Right ventricle myocardium inferior (tissue), 1 donor: ENCODE measurements at regions not wholly inside any gene's neighbourhood (a gene's known extent, or its start where the extent isn't known, plus 50 kb on each side); places are given as distances from the start of the nearest gene placed in this dataset.
"Not testable (repeated sequence)": the region's sequence is repeated elsewhere in the genome, so short reads cannot be mapped to it uniquely, and the experiment has no call there.

Experiments used
- ATAC-seq: fragments of 200-7000 bp; cut with Tn5 transposase; one replicate; pipeline ENCODE4 v1.9.1; 2020; ENCODE audit warnings: mild to moderate bottlenecking, moderate library complexity
- DNase-seq: peaks from one replicate; pipeline ENCODE4 v3.0.0; 2021; ENCODE audit errors: missing footprints
- intact Hi-C: fragments of 100-400 bp; cut with DNase I; formaldehyde crosslinking; loops from one replicate; pipeline ENCODE4 v1.11.0; 2022
- donor health status: DM: no; HTN: yes; CAD: no; lungs with severe emphysema.

DNA sequence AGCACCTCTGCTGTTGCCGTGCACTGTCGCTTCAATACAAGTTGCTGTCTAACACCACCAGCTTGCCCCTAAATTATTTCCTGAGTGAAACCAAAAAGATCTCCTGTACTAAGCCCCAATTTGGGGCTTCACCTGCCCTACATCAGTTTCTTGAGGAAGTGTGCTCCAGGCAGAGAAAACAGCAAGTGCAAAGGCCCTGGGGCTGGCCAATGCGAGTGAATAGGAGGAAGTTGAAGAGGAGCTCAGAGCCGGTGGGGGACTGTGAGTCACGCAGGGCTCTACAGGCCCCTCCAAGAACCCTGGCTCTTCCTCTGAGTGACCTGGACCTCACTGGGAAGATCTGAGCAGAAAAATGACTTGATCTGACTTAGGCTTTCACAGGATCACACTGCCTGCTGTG is 117.2 kb downstream of the IPO8 start:
- intact Hi-C loops = no loop called here
- ATAC-seq (no peak), DNase-seq (no peak)

DNA sequence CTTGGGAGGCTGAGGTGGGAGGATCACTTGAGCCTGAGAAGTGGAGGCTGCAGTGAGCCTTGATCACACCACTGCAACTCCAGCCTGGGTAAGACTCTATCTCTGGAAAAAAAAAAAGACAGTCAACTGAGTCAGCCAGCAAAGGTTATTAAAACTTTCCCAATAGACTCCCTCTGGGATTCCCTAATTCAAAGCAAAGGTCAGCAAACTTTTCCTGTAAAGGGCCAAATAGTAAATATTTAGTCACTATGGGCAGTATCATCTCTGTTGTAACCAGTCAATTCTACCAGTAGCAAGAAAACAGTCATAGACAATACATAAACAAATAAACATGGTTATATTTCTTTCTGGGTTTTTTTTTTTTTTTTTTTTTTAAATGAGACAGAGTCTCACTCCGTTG is 122.5 kb downstream of the IPO8 start:
- DNase-seq (no peak), ATAC-seq (no peak)
- intact Hi-C loops = no loop called here

DNA sequence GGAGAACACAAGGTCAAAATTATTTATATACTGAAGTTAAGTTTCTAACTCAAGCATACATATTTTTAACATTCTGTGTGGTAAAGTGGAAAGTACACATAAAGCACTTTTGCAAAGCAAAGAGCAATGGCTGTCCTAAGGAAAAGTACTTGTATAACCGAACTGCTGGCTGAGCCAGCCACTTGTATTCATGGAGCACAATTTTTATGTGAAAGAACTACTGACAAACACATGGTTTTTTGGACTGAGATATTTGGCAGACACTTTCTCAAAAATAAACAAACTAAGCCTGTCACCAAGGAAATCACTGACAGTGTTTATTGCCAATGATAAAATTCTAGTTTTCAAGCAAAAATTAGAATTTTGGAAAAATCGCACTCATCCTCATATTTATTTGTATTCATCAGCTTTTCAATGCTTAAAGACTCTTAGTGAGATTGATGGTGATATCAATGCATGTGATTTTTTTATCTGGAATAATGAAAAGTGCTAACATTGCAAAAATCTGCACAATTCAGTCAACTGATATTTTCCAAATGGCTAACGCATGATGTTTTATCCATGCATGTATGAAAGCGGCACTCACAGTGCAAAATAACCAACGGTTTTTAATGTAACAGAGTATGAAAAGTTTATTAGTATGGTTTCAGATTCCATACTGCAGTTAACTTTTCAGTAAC is 125.3 kb downstream of the IPO8 start:
- intact Hi-C loops = no loop called here
- no peak for DNase-seq
- ATAC-seq = no peak

DNA sequence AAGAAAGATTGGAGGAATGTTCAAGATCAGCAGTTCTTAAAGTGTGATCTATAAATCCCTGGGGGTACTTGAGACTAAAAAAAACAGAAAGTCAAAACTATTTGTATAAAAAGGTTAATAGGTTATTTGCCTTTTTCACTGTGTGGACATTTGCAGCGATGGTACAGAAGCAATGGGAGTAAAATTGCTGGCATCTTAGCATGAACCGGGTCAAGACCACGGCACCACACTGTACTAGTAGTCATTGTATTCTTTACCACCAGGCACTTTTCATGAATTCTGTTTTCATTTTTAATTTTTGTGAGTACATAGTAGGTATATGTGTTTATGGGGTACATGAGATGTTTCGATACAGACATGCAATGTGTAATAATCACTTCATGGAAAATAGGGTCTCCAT is 126.2 kb downstream of the IPO8 start:
- DNase-seq (no peak), ATAC-seq (no peak)
- intact Hi-C loops = no loop called here

DNA sequence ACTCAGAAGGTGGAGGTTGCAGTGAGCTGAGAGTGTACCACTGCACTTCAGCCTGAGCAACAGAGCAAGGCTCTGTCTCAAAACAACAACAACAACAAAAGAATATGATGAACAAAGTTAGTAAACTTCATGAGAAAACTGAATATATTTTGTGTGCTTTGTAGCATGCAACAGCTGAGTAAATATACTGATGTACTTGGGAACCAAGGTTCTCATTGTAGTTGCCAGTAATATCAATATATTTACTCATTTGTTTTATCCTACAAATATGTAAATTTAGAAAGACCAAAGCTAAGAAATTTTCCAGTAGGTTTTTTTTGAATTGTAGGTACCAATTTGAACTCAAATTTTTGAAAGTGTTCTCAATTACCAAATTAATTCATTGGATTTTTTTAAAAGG is 127.2 kb downstream of the IPO8 start:
- no peak for DNase-seq
- intact Hi-C loops = no loop called here
- ATAC-seq = no peak

DNA sequence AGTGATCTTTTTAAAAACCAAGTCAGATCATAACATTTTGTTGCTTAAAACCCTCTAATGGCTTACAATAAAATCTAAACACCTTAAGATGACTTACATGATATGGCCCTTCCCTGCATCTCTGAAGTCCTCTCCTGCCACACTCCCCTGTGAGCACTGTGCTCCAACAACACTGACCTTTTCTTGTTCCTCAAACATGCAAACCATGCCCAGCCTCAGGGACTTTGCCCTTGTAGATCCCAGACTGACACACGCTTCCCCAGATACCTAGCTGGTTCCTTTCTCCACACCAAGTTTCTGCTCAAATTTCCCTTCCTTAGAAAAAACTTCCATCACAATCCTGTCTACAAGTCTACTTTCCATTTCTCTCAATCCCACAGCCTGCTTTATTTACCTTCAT is 128.6 kb downstream of the IPO8 start:
- intact Hi-C loops = no loop called here
- ATAC-seq (no peak), DNase-seq (no peak)

DNA sequence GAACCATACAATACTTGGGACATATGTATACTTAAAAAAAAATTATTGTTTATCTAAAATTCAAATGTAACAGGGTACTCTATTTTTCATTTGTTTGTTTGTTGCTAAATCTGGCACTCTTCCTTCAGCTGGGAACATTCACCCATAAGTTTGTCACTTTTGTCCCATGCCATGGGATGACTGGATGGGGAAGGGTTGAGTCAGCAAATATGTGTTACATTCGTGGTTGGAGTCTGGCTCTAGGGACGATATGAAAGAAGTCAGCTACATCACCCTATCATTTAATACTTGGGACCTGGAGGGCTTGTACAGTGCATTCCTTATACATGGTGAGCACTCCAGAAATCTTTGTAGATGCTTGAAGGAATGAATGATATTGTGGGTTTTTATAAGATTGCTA is 131.3 kb downstream of the IPO8 start:
- DNase-seq = no peak
- no peak for ATAC-seq
- intact Hi-C loops = no loop called here

DNA sequence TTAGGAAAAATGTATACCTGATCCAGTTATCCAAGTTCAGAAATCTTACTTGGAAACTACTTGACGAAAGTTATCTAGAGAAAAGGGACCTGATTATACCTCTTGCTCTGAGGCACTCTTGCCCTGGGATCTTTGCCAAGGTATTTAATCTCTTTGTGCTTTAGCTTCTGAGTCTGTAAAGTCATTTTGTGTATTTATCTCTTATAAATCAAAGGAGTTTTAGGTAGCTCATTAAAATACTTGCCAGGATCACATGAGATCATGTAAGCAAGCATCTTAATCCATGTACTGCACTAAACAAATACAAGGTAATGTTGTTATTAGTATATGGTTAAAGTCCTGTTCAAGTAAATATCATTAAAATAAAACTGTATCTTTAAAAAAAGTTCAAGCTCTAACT is 147.5 kb downstream of the IPO8 start:
- intact Hi-C loops = no loop called here
- ATAC-seq (no peak), DNase-seq (no peak)

DNA sequence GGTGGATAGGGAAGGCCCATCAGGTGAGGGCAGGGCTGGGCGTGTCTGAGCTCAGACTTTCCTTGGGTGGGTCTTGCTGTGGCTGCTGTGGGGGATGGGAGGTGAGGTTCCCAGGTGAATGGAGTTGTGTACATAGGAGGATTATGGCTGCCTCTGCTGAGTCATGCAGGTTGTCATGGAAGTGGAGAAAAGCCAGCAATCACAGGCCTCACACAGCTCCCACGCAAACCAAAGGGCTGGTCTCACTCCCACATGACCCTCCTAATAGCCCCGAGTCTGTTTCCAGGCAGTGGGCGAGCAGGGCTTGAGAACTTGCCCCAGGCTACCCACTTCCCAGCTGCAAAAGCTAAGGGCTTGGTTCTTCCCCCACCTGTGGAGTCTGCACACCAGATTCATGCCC is 149.5 kb downstream of the IPO8 start:
- no peak for DNase-seq
- no peak for ATAC-seq
- intact Hi-C loops = no loop called here

DNA sequence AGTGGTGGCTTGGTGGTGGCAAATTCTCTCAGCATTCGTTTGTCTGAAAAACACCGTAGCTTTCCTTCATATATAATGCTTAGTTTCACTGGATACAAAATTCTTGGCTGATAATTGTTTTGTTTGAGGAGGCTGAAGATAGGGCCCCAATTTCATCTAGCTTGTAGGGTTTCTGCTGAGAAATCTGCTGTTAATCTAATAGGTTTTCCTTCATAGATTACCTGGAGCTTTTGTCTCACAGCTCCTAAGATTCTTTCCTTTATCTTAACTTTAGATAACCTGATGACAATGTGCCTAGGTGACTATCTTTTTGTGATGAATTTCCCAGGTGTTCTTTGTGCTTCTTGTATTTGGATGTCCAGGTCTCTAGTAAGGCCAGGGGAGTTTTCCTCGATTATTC is 151.0 kb downstream of the IPO8 start:
- ATAC-seq, intact Hi-C loops, DNase-seq: not testable (repeated sequence)

DNA sequence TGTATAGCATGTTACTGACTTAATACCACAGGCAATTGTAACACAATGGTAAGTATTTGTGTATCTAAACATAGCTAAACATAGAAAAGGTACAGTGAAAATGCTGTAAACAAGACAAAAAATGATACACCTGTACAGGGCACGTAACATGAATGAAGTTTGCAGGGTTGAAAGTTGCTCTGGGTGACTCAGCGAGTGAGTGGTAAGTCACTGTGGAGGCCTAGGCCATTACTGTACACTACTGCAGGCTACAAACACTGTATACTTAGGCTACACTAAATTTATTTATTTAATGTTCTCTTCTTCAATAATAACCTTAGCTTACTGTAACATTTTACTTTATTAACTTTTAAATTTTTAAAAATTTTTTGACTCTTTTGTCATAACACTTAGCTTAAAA is 158.4 kb downstream of the IPO8 start:
- intact Hi-C loops = no loop called here
- ATAC-seq (no peak), DNase-seq (no peak)

DNA sequence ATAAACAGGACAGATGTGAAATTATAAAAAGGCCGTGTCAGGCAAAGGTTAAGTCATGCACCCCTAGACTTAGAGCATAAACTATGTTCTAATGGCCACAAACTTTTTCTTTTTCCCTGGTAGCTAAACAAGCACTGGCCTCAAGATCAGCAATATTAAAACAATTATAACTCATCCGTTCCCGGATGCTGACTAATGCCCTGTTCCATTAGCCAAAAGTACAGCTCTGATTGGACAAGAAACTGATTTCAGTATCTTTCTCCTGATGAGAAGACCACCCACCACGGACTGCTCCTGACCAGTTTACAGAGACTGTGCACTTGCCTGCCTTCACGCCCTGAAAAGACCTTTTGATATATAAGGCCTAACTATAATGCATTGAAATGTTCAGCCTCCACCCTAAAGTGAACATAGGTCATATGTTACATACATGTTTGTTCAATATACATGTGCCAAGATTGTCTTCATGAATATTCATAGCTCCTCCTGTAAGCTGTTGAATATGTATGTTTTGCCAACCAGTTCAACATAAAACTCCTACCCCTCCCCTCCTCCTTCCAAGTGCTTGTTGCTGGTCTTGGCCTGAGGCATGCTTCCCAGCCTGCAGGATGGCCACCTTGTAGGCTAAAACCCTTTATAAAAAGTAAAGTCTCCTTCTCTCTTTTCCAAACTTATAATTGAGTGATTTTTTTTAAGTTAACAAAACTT is 162.0 kb downstream of the IPO8 start:
- intact Hi-C loops = no loop called here
- no peak for ATAC-seq
- DNase-seq = no peak

DNA sequence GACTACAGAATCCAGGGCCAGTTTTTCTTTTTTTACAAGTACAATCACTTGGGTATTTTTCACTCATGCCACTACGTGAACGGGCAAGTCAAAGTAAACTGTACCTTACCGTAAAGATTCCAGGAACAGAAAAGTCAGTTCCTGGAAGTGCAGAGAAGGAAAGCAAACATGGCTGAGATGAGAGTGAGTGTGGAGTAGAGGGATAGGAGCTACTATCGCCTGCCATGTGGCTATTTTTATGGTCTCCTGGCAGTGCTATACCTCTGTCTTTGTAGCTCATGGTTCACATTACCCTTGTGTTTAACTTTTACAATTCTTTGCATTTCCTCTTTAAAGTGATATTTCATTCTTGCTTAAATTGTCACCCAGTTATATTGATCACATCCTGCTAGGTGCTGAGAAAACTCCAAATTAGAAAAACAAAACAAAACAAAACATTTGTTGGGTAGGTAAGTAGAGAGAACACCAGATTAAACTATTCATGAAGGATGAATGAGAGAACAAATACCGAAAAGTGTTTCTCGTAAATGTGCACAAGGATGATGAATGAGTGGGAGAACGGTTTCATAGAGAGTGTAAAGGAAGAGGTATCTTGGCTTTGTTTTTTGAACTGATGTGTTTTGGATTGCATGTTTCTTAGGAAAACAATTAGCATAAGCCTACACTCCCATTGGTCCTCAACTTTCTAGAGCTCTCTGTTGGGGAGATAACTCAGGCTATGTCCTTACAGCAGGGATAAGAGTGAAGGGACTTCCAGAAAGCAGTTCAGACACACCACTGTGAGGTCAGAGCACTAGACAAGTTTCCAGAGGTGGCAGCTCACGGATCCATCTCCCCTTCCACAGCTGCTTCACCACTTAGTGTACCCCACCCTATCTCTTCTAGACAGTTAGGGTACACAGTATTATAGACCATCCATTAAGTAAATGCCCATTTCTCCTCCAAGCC is 163.7 kb downstream of the IPO8 start:
- no peak for DNase-seq
- intact Hi-C loops = no loop called here
- no peak for ATAC-seq

DNA sequence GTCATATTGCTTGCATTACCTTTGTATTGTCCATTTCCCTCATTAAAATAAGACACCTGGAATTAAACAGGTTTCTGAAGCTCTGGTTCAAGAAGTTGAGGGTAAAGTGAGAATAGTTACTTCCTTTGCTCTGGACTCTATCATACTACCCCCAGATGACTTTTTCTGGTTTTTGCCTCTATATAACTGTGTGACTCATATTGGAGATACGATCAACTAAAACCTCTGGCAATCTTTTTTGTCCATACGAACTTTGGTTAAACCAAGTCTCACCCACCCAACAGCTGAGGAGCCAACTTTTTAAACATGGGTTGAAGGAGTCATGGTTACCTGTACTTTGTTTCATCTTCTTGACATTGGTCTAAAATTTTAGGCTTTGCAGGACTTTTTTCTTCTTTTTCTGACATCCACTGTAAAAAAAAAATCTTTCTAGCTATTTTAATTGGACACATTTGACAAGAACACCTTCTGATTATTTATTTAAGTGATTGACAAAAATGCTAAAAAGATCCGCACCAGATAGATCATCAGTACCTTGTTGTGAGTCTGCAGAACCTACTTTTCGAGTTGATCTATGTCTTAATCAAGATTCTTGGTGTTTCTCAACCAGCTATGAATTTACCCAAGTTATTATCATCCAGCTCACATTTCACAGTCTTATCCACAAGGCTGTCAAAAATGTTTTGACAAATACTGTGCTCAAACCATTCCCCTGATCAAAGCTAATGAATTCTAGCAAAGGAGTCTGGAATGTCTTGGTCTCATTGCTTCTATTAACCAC is 166.0 kb downstream of the IPO8 start:
- ATAC-seq (no peak), DNase-seq (no peak)
- intact Hi-C loops = no loop called here

DNA sequence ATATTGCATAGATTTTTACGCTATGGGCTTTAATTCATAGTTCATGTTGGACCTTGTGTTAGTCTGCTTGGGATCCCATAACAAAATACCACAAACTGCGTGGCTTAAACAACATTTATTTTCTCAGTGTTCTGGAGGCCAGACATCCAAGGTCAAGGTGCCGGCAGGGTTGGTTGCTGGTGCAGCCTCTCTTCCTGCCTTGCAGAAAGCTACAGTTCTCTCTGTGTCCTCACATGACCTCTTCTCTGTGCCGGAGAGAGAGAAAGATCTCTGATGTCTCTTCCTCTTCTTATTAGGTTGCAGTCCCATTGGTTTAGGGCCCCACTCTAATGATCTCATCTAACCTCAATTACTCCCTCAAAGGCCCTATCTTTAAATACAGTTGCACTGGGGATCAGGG is 170.5 kb downstream of the IPO8 start:
- DNase-seq = no peak
- ATAC-seq = no peak
- intact Hi-C loops = no loop called here

DNA sequence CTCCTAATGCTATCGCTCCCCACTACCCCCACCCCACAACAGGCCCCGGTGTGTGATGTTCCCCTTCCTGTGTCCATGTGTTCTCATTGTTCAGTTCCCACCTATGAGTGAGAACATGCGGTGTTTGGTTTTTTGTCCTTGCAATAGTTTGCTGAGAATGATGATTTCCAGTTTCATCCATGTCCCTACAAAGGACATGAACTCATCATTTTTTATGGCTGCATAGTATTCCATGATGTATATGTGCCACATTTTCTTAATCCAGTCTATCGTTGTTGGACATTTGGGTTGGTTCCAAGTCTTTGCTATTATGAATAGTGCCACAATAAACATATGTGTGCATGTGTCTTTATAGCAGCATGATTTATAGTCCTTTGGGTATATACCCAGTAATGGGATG is 175.4 kb downstream of the IPO8 start:
- ATAC-seq, intact Hi-C loops, DNase-seq: not testable (repeated sequence)

DNA sequence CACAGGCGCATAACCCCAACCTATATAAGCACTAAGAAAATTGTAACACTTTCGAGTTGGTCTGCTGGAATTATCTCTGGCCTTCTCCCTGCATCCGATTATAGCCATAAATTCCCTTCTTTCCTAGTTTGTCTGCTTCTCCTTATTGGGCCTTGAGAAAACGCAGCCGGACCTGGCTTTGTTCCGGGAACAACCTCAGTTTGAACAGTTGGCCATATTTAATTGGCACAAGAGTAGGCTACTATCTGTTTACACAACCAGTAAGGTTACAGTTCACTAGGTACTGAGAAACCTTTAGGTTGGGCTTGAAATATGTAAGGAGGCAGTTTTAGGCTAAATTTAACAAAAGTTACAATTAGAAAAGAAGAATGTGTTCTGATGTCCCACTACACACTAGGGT is 176.1 kb downstream of the IPO8 start:
- intact Hi-C loops = no loop called here
- DNase-seq (no peak), ATAC-seq (no peak)

DNA sequence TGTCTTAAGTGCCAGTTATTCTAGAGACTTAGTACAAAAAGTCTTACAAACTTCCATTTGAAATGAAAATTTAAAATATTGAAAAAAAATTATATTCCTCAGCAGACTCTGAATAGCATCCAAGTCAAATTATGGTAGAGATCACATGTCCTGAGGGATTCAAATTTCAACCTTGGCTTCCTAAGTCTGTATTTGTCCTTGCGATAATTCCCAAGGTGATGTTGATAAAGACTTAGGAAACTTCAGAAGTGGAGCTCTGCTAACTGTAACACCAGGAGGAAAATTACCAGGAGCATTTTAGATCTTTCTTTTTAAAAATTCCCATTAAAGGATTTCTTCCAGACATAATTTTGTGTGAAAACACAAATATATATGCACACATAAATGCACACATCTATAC is 178.3 kb downstream of the IPO8 start:
- DNase-seq (no peak), ATAC-seq (peak; percentile 77)
- intact Hi-C loops = no loop called here

DNA sequence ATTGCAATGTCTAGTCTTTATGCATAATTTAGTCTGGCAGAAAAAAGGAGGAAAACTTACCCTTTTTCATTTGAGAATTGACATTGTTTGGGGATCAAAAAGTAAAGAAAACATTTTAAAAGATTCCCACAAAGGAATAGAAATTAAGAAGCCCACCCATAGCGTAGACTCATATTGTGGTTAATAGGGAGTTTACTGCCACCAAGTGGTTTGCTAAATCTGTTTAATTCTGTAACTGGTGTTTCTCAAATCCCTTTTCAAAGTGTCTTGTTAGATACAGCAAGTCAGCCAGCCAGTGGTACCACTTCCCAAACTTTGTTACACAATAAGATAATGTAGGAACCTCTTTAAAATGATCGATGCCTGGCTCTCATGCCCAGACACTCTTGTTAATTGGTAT is 180.3 kb downstream of the IPO8 start:
- intact Hi-C loops = no loop called here
- DNase-seq (no peak), ATAC-seq (no peak)
